Activated naive CD4-positive, alpha-beta T cell treated with anti-CD3 and anti-CD28 coated beads, Interleukin-2, amount 50 U/mL, for 72 hours (primary cell): ENCODE measurements at regions not wholly inside any gene's neighbourhood (a gene's known extent, or its start where the extent isn't known, plus 50 kb on each side); places are given as distances from the start of the nearest gene placed in this dataset.
A peak's percentile ranks its signal among the peaks of the same experiment; 100 is the strongest.

Experiments
- ATAC-seq, 2 donors: fragments of 150-1000 bp; cut with Tn5 transposase; 2 replicates each; pipeline ENCODE4 v1.10.0; 2021; ENCODE audit warnings: mild to moderate bottlenecking in 2 of 2, moderate library complexity in 2 of 2
- DNase-seq, 2 donors: peaks; one replicate each; pipeline ENCODE4 v3.0.0; 2021 to 2022; ENCODE audit warnings: low spot score in 2 of 2
- H3K27ac Mint-ChIP-seq, 2 donors: one replicate each; pipeline ENCODE4 v1.8.0; 2022; ENCODE audit warnings: mild to moderate bottlenecking in 2 of 2, mixed read lengths in 2 of 2
- H3K36me3 Mint-ChIP-seq, 2 donors: one replicate each; pipeline ENCODE4 v1.8.0; 2022; ENCODE audit warnings: mixed read lengths in 2 of 2
- H3K9me3 Mint-ChIP-seq, 2 donors: one replicate each; pipeline ENCODE4 v1.8.0; 2022; ENCODE audit warnings: mixed read lengths in 2 of 2

- no peak overlapping the region for H3K27ac Mint-ChIP-seq
- ATAC-seq (no peak), DNase-seq (no peak)
- no peaks in the 10 kb centered on the region for H3K36me3 Mint-ChIP-seq
- peaks cover 0 to 5% of the 10 kb centered on the region in 2 donors for H3K9me3 Mint-ChIP-seq
These were observed 171.4 kb upstream of the KLF4 start for GRCh38 chr9:107660976-107661375.

- peaks cover 0 to 11% of the 10 kb centered on the region in 2 donors for H3K9me3 Mint-ChIP-seq
- H3K27ac Mint-ChIP-seq = no peak overlapping the region
- DNase-seq (no peak), ATAC-seq (no peak)
- H3K36me3 Mint-ChIP-seq = no peaks in the 10 kb centered on the region
These were observed 163.8 kb upstream of the KLF4 start for GRCh38 chr9:107653263-107653821.

GRCh38 chr9:107650995-107651394 lies 161.4 kb upstream of the KLF4 start:
- Mint-ChIP-seq H3K36me3 (no peaks in the 10 kb centered on the region), H3K9me3 (peaks cover 0 to 10% of the 10 kb centered on the region in 2 donors)

GRCh38 chr9:107650321-107650720 lies 160.8 kb upstream of the KLF4 start:
- no peak for DNase-seq
- H3K9me3 Mint-ChIP-seq = peaks cover 0 to 3% of the 10 kb centered on the region in 2 donors
- no peaks in the 10 kb centered on the region for H3K36me3 Mint-ChIP-seq
- no peak overlapping the region for H3K27ac Mint-ChIP-seq
- ATAC-seq = no peak

More at GRCh38 chr9:107650995-107651394, 161.4 kb upstream of the KLF4 start:
- H3K27ac Mint-ChIP-seq = no peak overlapping the region
- no peak for DNase-seq
- ATAC-seq = no peak

GRCh38 chr9:107648153-107648715 lies 158.7 kb upstream of the KLF4 start:
- DNase-seq (no peak), ATAC-seq (no peak)
- no peak overlapping the region for H3K27ac Mint-ChIP-seq
- H3K9me3 Mint-ChIP-seq = peaks cover 0 to 7% of the 10 kb centered on the region in 2 donors
- no peaks in the 10 kb centered on the region for H3K36me3 Mint-ChIP-seq

GRCh38 chr9:107647611-107648010 lies 158.0 kb upstream of the KLF4 start:
- Mint-ChIP-seq H3K27ac (no peak overlapping the region), H3K36me3 (no peaks in the 10 kb centered on the region), H3K9me3 (peaks cover 0 to 7% of the 10 kb centered on the region in 2 donors)
- ATAC-seq = no peak
- DNase-seq = no peak

- no peak for ATAC-seq
- DNase-seq = no peak
- Mint-ChIP-seq H3K36me3 (no peaks in the 10 kb centered on the region), H3K27ac (no peak overlapping the region), H3K9me3 (peaks cover 0 to 7% of the 10 kb centered on the region in 2 donors)
These were observed 157.6 kb upstream of the KLF4 start for GRCh38 chr9:107647141-107647540.

GRCh38 chr9:107645464-107645833 lies 155.9 kb upstream of the KLF4 start:
- Mint-ChIP-seq H3K36me3 (peaks cover 0 to 4% of the 10 kb centered on the region in 2 donors), H3K27ac (no peak overlapping the region), H3K9me3 (peaks cover 3 to 9% of the 10 kb centered on the region in 2 donors)
- ATAC-seq (no peak), DNase-seq (no peak)

GRCh38 chr9:107644733-107645463 lies 155.3 kb upstream of the KLF4 start:
- H3K36me3 Mint-ChIP-seq = peaks cover 0 to 9% of the 10 kb centered on the region in 2 donors
- no peak for ATAC-seq
- DNase-seq = no peak
- peaks cover 4 to 10% of the 10 kb centered on the region in 2 donors for H3K9me3 Mint-ChIP-seq
- no peak overlapping the region for H3K27ac Mint-ChIP-seq

GRCh38 chr9:107639426-107639825 lies 149.9 kb upstream of the KLF4 start:
- peaks cover 4 to 7% of the 10 kb centered on the region in 2 donors for H3K9me3 Mint-ChIP-seq
- ATAC-seq = no peak
- peaks cover 8 to 18% of the 10 kb centered on the region in 2 donors for H3K36me3 Mint-ChIP-seq
- H3K27ac Mint-ChIP-seq = no peak overlapping the region
- DNase-seq = no peak

GRCh38 chr9:107638521-107639310 lies 149.1 kb upstream of the KLF4 start:
- ATAC-seq = no peak
- no peak overlapping the region for H3K27ac Mint-ChIP-seq
- no peak for DNase-seq
- peaks cover 3 to 4% of the 10 kb centered on the region in 2 donors for H3K9me3 Mint-ChIP-seq
- H3K36me3 Mint-ChIP-seq = peaks cover 8 to 18% of the 10 kb centered on the region in 2 donors

- Mint-ChIP-seq H3K9me3 (peaks cover 3 to 4% of the 10 kb centered on the region in 2 donors), H3K27ac (no peak overlapping the region), H3K36me3 (peaks cover 8 to 18% of the 10 kb centered on the region in 2 donors)
- ATAC-seq (no peak), DNase-seq (peak in 1 of 2 donors; percentile 5)
These were observed 148.2 kb upstream of the KLF4 start for GRCh38 chr9:107637421-107638420.

GRCh38 chr9:107636571-107637381 lies 147.2 kb upstream of the KLF4 start:
- ATAC-seq = no peak
- H3K36me3 Mint-ChIP-seq = peaks cover 8 to 18% of the 10 kb centered on the region in 2 donors
- H3K9me3 Mint-ChIP-seq = peaks cover 3 to 4% of the 10 kb centered on the region in 2 donors

GRCh38 chr9:107635803-107636174 lies 146.2 kb upstream of the KLF4 start:
- no peak for DNase-seq
- Mint-ChIP-seq H3K9me3 (peaks cover 3 to 4% of the 10 kb centered on the region in 2 donors), H3K27ac (no peak overlapping the region), H3K36me3 (peaks cover 8 to 18% of the 10 kb centered on the region in 2 donors)
- ATAC-seq = no peak

More at GRCh38 chr9:107636571-107637381, 147.2 kb upstream of the KLF4 start:
- no peak for DNase-seq
- no peak overlapping the region for H3K27ac Mint-ChIP-seq

GRCh38 chr9:107635101-107635802 lies 145.7 kb upstream of the KLF4 start:
- peaks cover 8 to 13% of the 10 kb centered on the region in 2 donors for H3K36me3 Mint-ChIP-seq
- DNase-seq (no peak), ATAC-seq (no peak)
- no peaks in the 10 kb centered on the region for H3K9me3 Mint-ChIP-seq
- H3K27ac Mint-ChIP-seq = no peak overlapping the region
